Esophagus muscularis mucosa (tissue), 4 donors: ENCODE measurements at regions not wholly inside any gene's neighbourhood (a gene's known extent, or its start where the extent isn't known, plus 50 kb on each side); places are given as distances from the start of the nearest gene placed in this dataset.

Experiments used
- DNase-seq: peaks from one replicate; pipeline ENCODE4 v3.0.0-alpha.2; 2017; ENCODE audit errors: extremely low spot score
- H3K27ac ChIP-seq, 4 donors: fragments of 200-600 bp; sonication (generic); replicated peaks in 1 of 4; 1 replicate in 3 of 4; 2 replicates in 1 of 4; pipeline ENCODE4 v1.5.1; 2016 to 2019; ENCODE audit warnings: mild to moderate bottlenecking in 1 of 4
- H3K27me3 ChIP-seq, 4 donors: fragments of 200-600 bp; sonication (generic); one replicate each; pipeline versions ENCODE4 v1.5.1 to v1.6.0; 2016 to 2019
- H3K36me3 ChIP-seq, 4 donors: fragments of 200-600 bp; sonication (generic); one replicate each; pipeline ENCODE4 v1.5.1; 2016 to 2019
- H3K4me1 ChIP-seq, 4 donors: fragments of 200-600 bp; sonication (generic); one replicate each; pipeline ENCODE4 v1.5.1; 2016 to 2019
- H3K4me3 ChIP-seq, 4 donors: fragments of 200-600 bp; sonication (generic); 1 replicate in 2 of 4; 2 replicates in 2 of 4; pipeline ENCODE4 v1.5.1; 2016 to 2019; ENCODE audit warnings: mild to moderate bottlenecking in 4 of 4, moderate library complexity in 1 of 4
- H3K9me3 ChIP-seq, 4 donors: fragments of 200-600 bp; sonication (generic); 1 replicate in 3 of 4; 2 replicates in 1 of 4; pipeline ENCODE4 v1.5.1; 2016 to 2019
- CTCF ChIP-seq, 3 experiments: fragments of 200-600 bp in 2 of 3; fragments of 450-650 bp in 1 of 3; sonication (generic) in 2 of 3; IDR thresholded peaks; one replicate each; pipeline ENCODE4 v1.5.1; 2017 to 2019; ENCODE audit warnings: antibody characterized with exemption in 3 of 3, mild to moderate bottlenecking in 2 of 3, moderate library complexity in 1 of 3
- EP300 ChIP-seq: sonication (generic); formaldehyde crosslinking; IDR thresholded peaks from one replicate; pipeline ENCODE4 v1.6.1; 2017; ENCODE audit warnings: antibody characterized with exemption
- POLR2A ChIP-seq: fragments of 450-650 bp; IDR thresholded peaks from one replicate; pipeline ENCODE4 v1.6.1; 2017; ENCODE audit warnings: antibody characterized with exemption, moderate library complexity, mild to moderate bottlenecking, low read depth
- POLR2AphosphoS5 ChIP-seq, 2 donors: sonication (generic); formaldehyde crosslinking; IDR thresholded peaks; one replicate each; pipeline ENCODE4 v1.6.1; 2017; ENCODE audit warnings: antibody characterized with exemption in 2 of 2
- WGBS: methylation state at CpG from one replicate; pipeline ENCODE4 v1.1.5; 2018; 5-methylcytosine and 5-hydroxymethylcytosine counted together
- intact Hi-C: fragments of 100-400 bp; cut with DNase I; formaldehyde crosslinking; loops from one replicate; pipeline ENCODE4 v1.15.1; 2023

GRCh38 chr2:173593109-173593508 lies 238.4 kb downstream of the CDCA7 start:
- Histone ChIP-seq H3K27ac (no peak overlapping the region), H3K9me3 (peaks cover 0 to 11% (median 0%) of the 10 kb centered on the region in 4 donors), H3K4me1 (peaks cover 0 to 3% (median 0%) of the 10 kb centered on the region in 4 donors), H3K27me3 (peaks cover 0 to 8% (median 0%) of the 10 kb centered on the region in 4 donors), H3K4me3 (no peak overlapping the region), H3K36me3 (no peaks in the 10 kb centered on the region)
- DNase-seq = no peak
- TF ChIP-seq CTCF (IDR thresholded peaks at IDR 0.05) (no peak), EP300 (no peak), POLR2A (no peak), POLR2AphosphoS5 (IDR thresholded peaks at IDR 0.05) (no peak)
- intact Hi-C loops = no loop called here

- Histone ChIP-seq H3K27ac (no peak overlapping the region), H3K9me3 (peaks cover 0 to 11% (median 0%) of the 10 kb centered on the region in 4 donors), H3K27me3 (no peaks in the 10 kb centered on the region), H3K36me3 (no peaks in the 10 kb centered on the region), H3K4me1 (no peaks in the 10 kb centered on the region), H3K4me3 (no peak overlapping the region)
- TF ChIP-seq POLR2AphosphoS5 (IDR thresholded peaks at IDR 0.05) = no peak
- TF ChIP-seq CTCF (IDR thresholded peaks at IDR 0.05) = no peak
- no peak for TF ChIP-seq EP300
- no peak for TF ChIP-seq POLR2A
- no peak for DNase-seq
- intact Hi-C loops = no loop called here
Observed at GRCh38 chr2:173596244-173596643, 241.6 kb downstream of the CDCA7 start.

- Histone ChIP-seq H3K27me3 (no peaks in the 10 kb centered on the region), H3K9me3 (no peaks in the 10 kb centered on the region), H3K4me1 (no peaks in the 10 kb centered on the region), H3K27ac (no peak overlapping the region), H3K4me3 (no peak overlapping the region), H3K36me3 (no peaks in the 10 kb centered on the region)
- TF ChIP-seq POLR2A (no peak), CTCF (IDR thresholded peaks at IDR 0.05) (no peak), POLR2AphosphoS5 (IDR thresholded peaks at IDR 0.05) (no peak), EP300 (no peak)
- intact Hi-C loops = no loop called here
- no peak for DNase-seq
Observed at GRCh38 chr2:173598525-173598924, 243.9 kb downstream of the CDCA7 start.

GRCh38 chr2:173599821-173600359 lies 245.2 kb downstream of the CDCA7 start:
- Histone ChIP-seq H3K27ac (no peak overlapping the region), H3K4me1 (no peaks in the 10 kb centered on the region), H3K9me3 (no peaks in the 10 kb centered on the region), H3K4me3 (no peak overlapping the region), H3K36me3 (no peaks in the 10 kb centered on the region), H3K27me3 (no peaks in the 10 kb centered on the region)
- WGBS = 83% methylated on average over 5 of the region's 5 CpGs
- no peak for TF ChIP-seq CTCF (IDR thresholded peaks at IDR 0.05)
- TF ChIP-seq POLR2A = no peak
- no peak for TF ChIP-seq POLR2AphosphoS5 (IDR thresholded peaks at IDR 0.05)
- TF ChIP-seq EP300 = no peak
- intact Hi-C loops = no loop called here
- DNase-seq = no peak

- intact Hi-C loops = no loop called here
- no peaks in the 10 kb centered on the region for H3K9me3 ChIP-seq
- no peak for DNase-seq
- H3K36me3 ChIP-seq = no peaks in the 10 kb centered on the region
- no peak overlapping the region for H3K4me3 ChIP-seq
- no peaks in the 10 kb centered on the region for H3K4me1 ChIP-seq
- TF ChIP-seq POLR2A (no peak), POLR2AphosphoS5 (IDR thresholded peaks at IDR 0.05) (no peak), CTCF (IDR thresholded peaks at IDR 0.05) (no peak), EP300 (no peak)
- H3K27me3 ChIP-seq = no peaks in the 10 kb centered on the region
- no peak overlapping the region for H3K27ac ChIP-seq
- 96% methylated on average over 6 of the region's 6 CpGs for WGBS
Observed at GRCh38 chr2:173602153-173602795, 247.6 kb downstream of the CDCA7 start.
